Hepatocyte (in vitro differentiated cells): ENCODE measurements at regions not wholly inside any gene's neighbourhood (a gene's known extent, or its start where the extent isn't known, plus 50 kb on each side); places are given as distances from the start of the nearest gene placed in this dataset.

Experiments used
- DNase-seq: peaks from one replicate; pipeline ENCODE4 v3.0.0-alpha.2; 2016; ENCODE audit warnings: low spot score
- H2AFZ ChIP-seq: fragments of 200-600 bp; sonication (generic); 2 replicates; pipeline ENCODE4 v1.6.0; 2016; ENCODE audit warnings: antibody characterized with exemption, mild to moderate bottlenecking
- H3K27ac ChIP-seq: fragments of 200-600 bp; sonication (generic); 2 replicates; pipeline ENCODE4 v1.5.1; 2016; ENCODE audit warnings: mild to moderate bottlenecking
- H3K27me3 ChIP-seq: fragments of 200-600 bp; sonication (generic); 2 replicates; pipeline ENCODE4 v1.6.1; 2016
- H3K36me3 ChIP-seq: fragments of 200-600 bp; sonication (generic); replicated peaks from 2 replicates; pipeline ENCODE4 v1.5.1; 2016; ENCODE audit warnings: low read depth; ENCODE audit not compliant: insufficient read depth
- H3K4me1 ChIP-seq: fragments of 200-600 bp; sonication (generic); 2 replicates; pipeline ENCODE4 v1.5.1; 2016; ENCODE audit warnings: mild to moderate bottlenecking, moderate library complexity; ENCODE audit not compliant: insufficient read depth
- H3K4me2 ChIP-seq: fragments of 200-600 bp; sonication (generic); 2 replicates; pipeline ENCODE4 v1.6.0; 2016
- H3K4me3 ChIP-seq: fragments of 200-600 bp; sonication (generic); 2 replicates; pipeline ENCODE4 v1.5.1; 2016; ENCODE audit warnings: mild to moderate bottlenecking
- H3K79me2 ChIP-seq: fragments of 200-600 bp; sonication (generic); 2 replicates; pipeline ENCODE4 v1.6.0; 2017; ENCODE audit warnings: mild to moderate bottlenecking
- H3K9me2 ChIP-seq: fragments of 200-600 bp; sonication (generic); replicated peaks from 2 replicates; pipeline ENCODE4 v1.6.0; 2017; ENCODE audit warnings: mild to moderate bottlenecking; ENCODE audit not compliant: insufficient read depth
- H3K9me3 ChIP-seq: fragments of 200-600 bp; sonication (generic); 2 replicates; pipeline ENCODE4 v1.5.1; 2016; ENCODE audit warnings: low read depth, mild to moderate bottlenecking
- H4K20me1 ChIP-seq: fragments of 200-600 bp; sonication (generic); 2 replicates; pipeline ENCODE4 v1.6.0; 2016; ENCODE audit warnings: mild to moderate bottlenecking; ENCODE audit not compliant: insufficient read depth, poor library complexity, severe bottlenecking
- CTCF ChIP-seq: fragments of 200-600 bp; sonication (generic); IDR thresholded peaks from 2 replicates; pipeline ENCODE4 v1.5.1; 2016; ENCODE audit warnings: antibody characterized with exemption, mild to moderate bottlenecking; ENCODE audit not compliant: poor library complexity
- EZH2 ChIP-seq: fragments of 200-600 bp; sonication (generic); IDR thresholded peaks from 2 replicates; pipeline ENCODE4 v1.6.1; 2016; ENCODE audit warnings: antibody characterized with exemption, mild to moderate bottlenecking, borderline replicate concordance
- EZH2phosphoT487 ChIP-seq: fragments of 200-600 bp; sonication (generic); IDR thresholded peaks from one replicate; pipeline ENCODE4 v1.6.1; 2018; ENCODE audit warnings: antibody characterized with exemption, mild to moderate bottlenecking, low read depth, moderate library complexity; ENCODE audit not compliant: unreplicated experiment, severe bottlenecking
- WGBS: methylation state at CpG from one replicate; pipeline ENCODE4 v1.1.6; 2016; ENCODE audit warnings: low lambda C conversion rate; ENCODE audit errors: missing lambda C conversion rate; 5-methylcytosine and 5-hydroxymethylcytosine counted together

GRCh38 chr12:45655743-45656142, 73.8 kb upstream of the ARID2 start:
- Histone ChIP-seq H3K9me3 (no peaks in the 10 kb centered on the region), H3K4me3 (no peak overlapping the region), H2AFZ (no peak overlapping the region), H3K27ac (no peak overlapping the region), H3K27me3 (no peaks in the 10 kb centered on the region), H3K4me2 (no peak overlapping the region), H4K20me1 (no peaks in the 10 kb centered on the region), H3K4me1 (no peaks in the 10 kb centered on the region), H3K79me2 (no peaks in the 10 kb centered on the region), H3K9me2 (no peaks in the 10 kb centered on the region), H3K36me3 (no peaks in the 10 kb centered on the region)
- no peak for TF ChIP-seq EZH2
- no peak for TF ChIP-seq CTCF
- no peak for TF ChIP-seq EZH2phosphoT487
- no peak for DNase-seq
- WGBS, result 100% methylated on average over 2 of the region's 2 CpGs

DNA sequence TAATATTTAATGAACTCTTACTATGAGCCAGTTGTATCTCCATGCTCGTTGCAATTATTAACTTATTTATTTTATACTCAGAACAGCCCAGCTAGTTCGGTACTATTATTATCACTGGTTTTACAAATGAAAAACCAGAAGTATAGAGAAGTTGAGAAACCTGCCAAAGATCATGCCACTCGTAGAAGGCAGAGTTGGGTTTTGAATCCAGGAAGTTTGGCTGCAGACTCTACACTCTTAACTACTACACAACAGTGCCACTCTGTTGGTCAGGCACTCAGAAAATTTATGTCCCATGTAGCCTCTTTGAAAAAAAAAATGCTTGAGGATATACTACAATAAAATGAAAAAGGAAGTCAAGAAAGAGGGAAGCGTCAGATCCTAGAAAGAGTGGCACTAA, 71.5 kb upstream of the ARID2 start:
- 96% methylated on average over 4 of the region's 4 CpGs for WGBS
- no peaks in the 10 kb centered on the region for H3K9me2 ChIP-seq
- H3K27ac ChIP-seq, result no peak overlapping the region
- no peaks in the 10 kb centered on the region for H3K4me1 ChIP-seq
- no peak for DNase-seq
- H3K9me3 ChIP-seq, result no peaks in the 10 kb centered on the region
- no peak overlapping the region for H3K4me2 ChIP-seq
- TF ChIP-seq EZH2phosphoT487, result no peak
- TF ChIP-seq CTCF, result no peak
- TF ChIP-seq EZH2, result no peak
- H3K79me2 ChIP-seq, result no peaks in the 10 kb centered on the region
- no peaks in the 10 kb centered on the region for H4K20me1 ChIP-seq
- no peaks in the 10 kb centered on the region for H3K36me3 ChIP-seq
- H3K27me3 ChIP-seq, result no peaks in the 10 kb centered on the region
- no peak overlapping the region for H2AFZ ChIP-seq
- no peak overlapping the region for H3K4me3 ChIP-seq

- H3K4me3 ChIP-seq, result no peak overlapping the region
- H3K9me3 ChIP-seq, result no peaks in the 10 kb centered on the region
- H3K27ac ChIP-seq, result no peak overlapping the region
- no peaks in the 10 kb centered on the region for H3K9me2 ChIP-seq
- H3K79me2 ChIP-seq, result no peaks in the 10 kb centered on the region
- 70% methylated on average over 2 of the region's 2 CpGs for WGBS
- no peak overlapping the region for H2AFZ ChIP-seq
- DNase-seq, result no peak
- H3K4me2 ChIP-seq, result no peak overlapping the region
- no peak for TF ChIP-seq CTCF
- no peak for TF ChIP-seq EZH2phosphoT487
- no peak for TF ChIP-seq EZH2
- no peaks in the 10 kb centered on the region for H3K4me1 ChIP-seq
- H3K36me3 ChIP-seq, result no peaks in the 10 kb centered on the region
- H3K27me3 ChIP-seq, result no peaks in the 10 kb centered on the region
- H4K20me1 ChIP-seq, result no peaks in the 10 kb centered on the region
Observed at GRCh38 chr12:45660330-45660729, 69.2 kb upstream of the ARID2 start.

DNA sequence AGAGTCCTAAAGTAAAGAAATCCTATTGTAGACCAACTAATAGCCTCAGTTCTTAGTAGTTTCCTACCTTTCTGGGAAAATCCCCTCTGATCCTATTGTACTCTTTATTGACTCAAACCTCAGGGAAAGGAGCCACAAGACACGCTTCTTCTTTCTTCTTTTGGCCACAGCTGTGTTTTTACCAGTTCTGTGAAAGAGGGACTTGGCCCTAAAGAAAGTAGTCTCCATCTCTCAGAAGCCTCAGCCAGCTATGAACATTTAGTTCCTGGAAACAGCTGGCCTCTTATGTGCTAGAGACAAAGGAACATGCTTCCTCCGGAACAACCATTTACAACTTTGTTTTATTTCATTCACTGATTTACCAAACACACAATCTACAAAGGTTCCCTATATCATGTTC, 66.1 kb upstream of the ARID2 start:
- no peak overlapping the region for H2AFZ ChIP-seq
- no peak overlapping the region for H3K27ac ChIP-seq
- H3K9me3 ChIP-seq, result no peaks in the 10 kb centered on the region
- no peak for DNase-seq
- no peaks in the 10 kb centered on the region for H3K9me2 ChIP-seq
- no peaks in the 10 kb centered on the region for H3K79me2 ChIP-seq
- TF ChIP-seq EZH2 (no peak), CTCF (no peak), EZH2phosphoT487 (no peak)
- H3K27me3 ChIP-seq, result no peaks in the 10 kb centered on the region
- H3K4me1 ChIP-seq, result no peaks in the 10 kb centered on the region
- WGBS, result 60% methylated on average over 2 of the region's 2 CpGs
- H3K36me3 ChIP-seq, result no peaks in the 10 kb centered on the region
- H4K20me1 ChIP-seq, result no peaks in the 10 kb centered on the region
- H3K4me2 ChIP-seq, result no peak overlapping the region
- H3K4me3 ChIP-seq, result no peak overlapping the region
